Endothelial cell of umbilical vein (primary cell): ENCODE measurements at regions not wholly inside any gene's neighbourhood (a gene's known extent, or its start where the extent isn't known, plus 50 kb on each side); places are given as distances from the start of the nearest gene placed in this dataset.

Experiments
- BruUV-seq: library from RNA; stranded (reverse); fragments of 400-500 nt; replicated peaks from 2 replicates; lab custom pipeline; 2021; lab: Mats Ljungman, UMichigan
- CTCF ChIA-PET: fragments of 300-600, 350-600 bp; sonication (Branson Sonifier 250); formaldehyde crosslinking; loops from one replicate; lab custom pipeline; 2021; ENCODE audit warnings: antibody characterized with exemption, inconsistent platforms; lab: Charles Lee
- POLR2A ChIA-PET: fragments of 300-600, 350-600 bp; sonication (Branson Sonifier 250); formaldehyde crosslinking; loops from one replicate; lab custom pipeline; 2021; ENCODE audit warnings: antibody characterized with exemption, inconsistent platforms; lab: Charles Lee
- DNase-seq: peaks from one replicate; pipeline ENCODE4 v3.0.0-alpha.2; 2011; ENCODE audit warnings: low read depth, low spot score
- FAIRE-seq: peaks from 2 replicates; lab custom pipeline; 2011; peaks lifted over from hg19 to GRCh38; lab: Jason Lieb, UNC
- H2AFZ ChIP-seq: 2 replicates; pipeline ENCODE4 v1.6.0; 2012; ENCODE audit warnings: low read depth, low read length, control low read depth, inconsistent platforms
- H3K27ac ChIP-seq: 2 replicates; pipeline ENCODE4 v1.5.1; 2011; ENCODE audit warnings: low read depth, mild to moderate bottlenecking, control low read depth, low read length, moderate library complexity; ENCODE audit not compliant: insufficient read depth
- H3K27me3 ChIP-seq, 2 experiments: 2 replicates each; pipeline versions ENCODE4 v1.6.0 to v1.6.1; 2011; ENCODE audit warnings: low read length in 2 of 2, mixed read lengths in 1 of 2; ENCODE audit not compliant: control insufficient read depth in 2 of 2, insufficient read depth in 2 of 2
- H3K36me3 ChIP-seq, 2 experiments: 2 replicates in 1 of 2; 3 replicates in 1 of 2; pipeline ENCODE4 v1.5.1; 2011; ENCODE audit warnings: low read length in 2 of 2, mild to moderate bottlenecking in 1 of 2, moderate library complexity in 1 of 2; ENCODE audit not compliant: control insufficient read depth in 2 of 2, insufficient read depth in 2 of 2; ENCODE audit errors: extremely low read depth in 1 of 2
- H3K4me1 ChIP-seq: 3 replicates; pipeline ENCODE4 v1.5.1; 2011; ENCODE audit warnings: mild to moderate bottlenecking, low read length; ENCODE audit not compliant: control insufficient read depth, insufficient read depth; ENCODE audit errors: extremely low read depth
- H3K4me2 ChIP-seq: 2 replicates; pipeline ENCODE4 v1.6.1; 2011; ENCODE audit warnings: low read length, control low read depth, mixed read lengths; ENCODE audit not compliant: insufficient read depth
- H3K4me3 ChIP-seq, 3 experiments: fragments of 200-600 bp in 1 of 3; sonication (generic), shearing (Covaris generic) in 1 of 3; replicated peaks in 1 of 3; 2 replicates each; pipeline ENCODE4 v1.5.1; 2011 to 2016; ENCODE audit warnings: control low read depth in 3 of 3, low read length in 3 of 3, mild to moderate bottlenecking in 2 of 3, inconsistent platforms in 1 of 3, low read depth in 1 of 3, moderate library complexity in 1 of 3; ENCODE audit not compliant: insufficient read depth in 1 of 3
- H3K79me2 ChIP-seq: 2 replicates; pipeline ENCODE4 v1.6.0; 2012; ENCODE audit warnings: low read length, inconsistent platforms; ENCODE audit not compliant: control insufficient read depth, insufficient read depth
- H3K9ac ChIP-seq: replicated peaks from 2 replicates; pipeline ENCODE3; 2011; ENCODE audit warnings: low read length, control low read depth; ENCODE audit not compliant: insufficient read depth; ENCODE audit errors: extremely low read depth
- H3K9me1 ChIP-seq: replicated peaks from 3 replicates; pipeline ENCODE4 v1.6.0; 2011; ENCODE audit warnings: mild to moderate bottlenecking, low read length; ENCODE audit not compliant: control insufficient read depth, insufficient read depth; ENCODE audit errors: extremely low read depth
- H3K9me3 ChIP-seq: replicated peaks from 2 replicates; pipeline ENCODE4 v1.5.1; 2012; ENCODE audit warnings: low read length, inconsistent platforms; ENCODE audit not compliant: control insufficient read depth, insufficient read depth
- H4K20me1 ChIP-seq: replicated peaks from 2 replicates; pipeline ENCODE3; 2011; ENCODE audit warnings: mild to moderate bottlenecking, low read length; ENCODE audit not compliant: control insufficient read depth, insufficient read depth; ENCODE audit errors: extremely low read depth
- CTCF ChIP-seq, 2 donors: IDR thresholded peaks; 1 replicate in 1 of 2; 2 replicates in 1 of 2; pipeline ENCODE4 v1.5.1; 2011; ENCODE audit warnings: low read length in 2 of 2, mild to moderate bottlenecking in 2 of 2, moderate library complexity in 2 of 2, control low read depth in 1 of 2, inconsistent platforms in 1 of 2, low read depth in 1 of 2; ENCODE audit not compliant: insufficient read depth in 1 of 2; ENCODE audit errors: extremely low read depth in 1 of 2
- EZH2 ChIP-seq: IDR thresholded peaks from 2 replicates; pipeline ENCODE4 v1.6.1; 2012; ENCODE audit warnings: borderline replicate concordance, low read depth, mild to moderate bottlenecking, moderate library complexity, low read length, inconsistent platforms; ENCODE audit not compliant: severe bottlenecking
- FOS ChIP-seq: IDR thresholded peaks from 2 replicates; pipeline ENCODE4 v1.6.1; 2011; ENCODE audit warnings: mild to moderate bottlenecking, low read length, moderate library complexity, borderline replicate concordance; ENCODE audit not compliant: insufficient read depth
- GATA2 ChIP-seq: IDR thresholded peaks from 2 replicates; pipeline ENCODE4 v1.7.0; 2011; ENCODE audit warnings: low read depth, mild to moderate bottlenecking, moderate library complexity, mixed read lengths, low read length; ENCODE audit not compliant: insufficient read length, insufficient read depth
- JUN ChIP-seq: IDR thresholded peaks from 2 replicates; pipeline ENCODE4 v1.6.1; 2011; ENCODE audit warnings: borderline replicate concordance, low read depth; ENCODE audit not compliant: insufficient read length, insufficient read depth
- MAX ChIP-seq: IDR thresholded peaks from 2 replicates; pipeline ENCODE4 v1.6.1; 2011; ENCODE audit not compliant: insufficient read depth, insufficient read length
- MYC ChIP-seq: IDR thresholded peaks from one replicate; pipeline ENCODE4 v1.6.1; 2011; ENCODE audit warnings: mild to moderate bottlenecking, low read depth, low read length
- POLR2A ChIP-seq: IDR thresholded peaks from 2 replicates; pipeline ENCODE4 v1.6.1; 2012; ENCODE audit warnings: low read depth, mild to moderate bottlenecking, control low read depth, low read length
- POLR2AphosphoS5 ChIP-seq: IDR thresholded peaks from 2 replicates; pipeline ENCODE4 v1.6.1; 2012; ENCODE audit warnings: low read depth, mild to moderate bottlenecking, control low read depth, low read length, moderate library complexity; ENCODE audit not compliant: insufficient read depth
- dilution Hi-C: fragments of 300-500 bp; cut with MboI; formaldehyde crosslinking; loops from one replicate; pipeline ENCODE4 v1.15.0; 2019; ENCODE audit warnings: low sequenced_read_pairs; ENCODE audit not compliant: extremely low pct_ligation_motif_present
- intact Hi-C: fragments of 100-400 bp; cut with micrococcal nuclease; formaldehyde crosslinking; loops from one replicate; pipeline ENCODE4 v1.10.0; 2022

- H4K20me1 ChIP-seq, result no peaks in the 10 kb centered on the region
- no peaks in the 10 kb centered on the region for H3K9me1 ChIP-seq
- peak; percentile 10 for DNase-seq
- CTCF ChIA-PET, result interaction anchor here (1.0 to 2.2 kb wide), 6 partner anchors 8 to 557 kb away, joined by 3 to 7 read pairs (median 6); no protein-coding TSS in a partner anchor
- no peak overlapping the region for H3K4me2 ChIP-seq
- H3K27ac ChIP-seq, result no peak overlapping the region
- H3K9me3 ChIP-seq, result no peaks in the 10 kb centered on the region
- no peak for FAIRE-seq
- POLR2A ChIA-PET, result interaction anchor here (0.5 kb wide), 1 partner anchor 1681 kb away, joined by 6 read pairs; no protein-coding TSS in a partner anchor
- no peaks in the 10 kb centered on the region for H3K79me2 ChIP-seq
- no TSS peak for BruUV-seq
- intact Hi-C loops, result no loop called here
- H3K4me1 ChIP-seq, result no peaks in the 10 kb centered on the region
- no peak overlapping the region for H2AFZ ChIP-seq
- TF ChIP-seq GATA2 (no peak), POLR2AphosphoS5 (no peak), MAX (no peak), JUN (no peak), EZH2 (no peak), CTCF (IDR thresholded peaks at IDR 0.05; ENCODE audit: extremely low read depth in 1 of 2, insufficient read depth in 1 of 2, low read depth in 1 of 2, low read length in 2 of 2) (no peak), MYC (no peak), FOS (no peak), POLR2A (no peak)
- dilution Hi-C loops, result no loop called here
- H3K4me3 ChIP-seq, result no peak overlapping the region
- no peaks in the 10 kb centered on the region for H3K36me3 ChIP-seq
- H3K9ac ChIP-seq, result no peak overlapping the region
- no peaks in the 10 kb centered on the region for H3K27me3 ChIP-seq
Measured at GRCh38 chr13:38024431-38024830, 154.9 kb upstream of the TRPC4 start.
